HG03039 (cell line): ENCODE measurements at regions not wholly inside any gene's neighbourhood (a gene's known extent, or its start where the extent isn't known, plus 50 kb on each side); places are given as distances from the start of the nearest gene placed in this dataset.
A peak's percentile ranks its signal among the peaks of the same experiment; 100 is the strongest.

Source experiments
- ATAC-seq: cut with Tn5 transposase; IDR thresholded peaks from one replicate; pipeline ENCODE4 v1.9.1; 2021; ENCODE audit warnings: mild to moderate bottlenecking, moderate library complexity; ENCODE audit not compliant: unreplicated experiment

- no peak for ATAC-seq
These were observed 52.5 kb upstream of the NEDD4L start for GRCh38 chr18:57991552-57991951.

- ATAC-seq: no peak
These were observed 54.5 kb upstream of the NEDD4L start for GRCh38 chr18:57989536-57989935.

GRCh38 chr18:57984490-57985115 is 59.4 kb upstream of the NEDD4L start:
- ATAC-seq: no peak

- ATAC-seq: no peak
These were observed 60.1 kb upstream of the NEDD4L start for GRCh38 chr18:57983965-57984364.

DNA sequence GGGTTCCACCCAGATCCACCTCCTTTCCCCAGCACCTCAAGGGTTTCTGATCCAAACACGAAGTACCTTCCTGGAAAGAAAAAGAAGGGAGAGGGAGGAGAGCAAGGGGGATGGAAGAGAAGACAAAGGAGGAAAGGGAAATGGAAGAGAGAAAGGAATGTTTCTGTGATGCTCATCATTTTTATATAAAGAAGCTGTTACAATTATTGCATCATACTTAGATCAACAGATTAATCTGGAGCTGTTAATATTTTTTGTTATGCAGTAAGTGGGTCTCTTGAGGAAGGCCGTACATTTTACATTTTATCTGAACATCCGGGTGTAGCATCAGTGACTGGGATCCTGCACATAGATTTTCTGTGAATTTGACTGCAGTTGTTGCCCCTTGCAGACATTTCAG is 60.6 kb upstream of the NEDD4L start:
- ATAC-seq: no peak

DNA sequence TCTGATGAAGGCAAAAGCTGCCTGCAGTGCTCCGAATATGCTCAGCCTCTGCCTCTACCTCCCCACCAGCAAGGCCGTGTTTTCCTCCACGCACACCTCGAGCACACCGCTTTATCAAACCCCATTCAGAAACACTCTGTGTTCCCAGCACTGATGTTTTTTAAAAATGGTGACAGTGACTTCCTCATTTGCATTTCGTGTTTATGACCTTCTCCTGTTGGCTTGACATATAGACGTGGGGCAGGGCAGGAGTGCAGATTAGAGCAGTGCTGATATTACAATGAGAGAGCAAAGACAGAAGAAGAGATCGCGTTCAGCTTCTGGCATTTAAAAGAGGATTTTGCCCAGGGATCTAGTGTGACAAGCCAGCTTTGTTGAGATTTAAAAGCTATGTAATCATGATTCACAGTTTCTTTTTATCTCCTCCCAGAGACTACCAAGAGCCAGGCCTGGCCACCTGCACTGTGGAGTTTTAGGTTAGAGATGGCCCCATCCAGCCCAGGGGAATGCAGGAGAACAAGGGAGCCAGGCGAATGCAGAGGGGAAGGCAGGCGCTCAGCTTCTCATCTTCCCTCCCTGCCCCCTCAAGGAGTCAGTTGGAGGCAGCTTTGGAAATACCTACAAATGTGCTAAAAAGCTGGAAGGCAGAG is 61.5 kb upstream of the NEDD4L start:
- no peak for ATAC-seq

- no peak for ATAC-seq
These were observed 62.6 kb upstream of the NEDD4L start for GRCh38 chr18:57981308-57982028.

- ATAC-seq: no peak
These were observed 63.3 kb upstream of the NEDD4L start for GRCh38 chr18:57980573-57981307.

DNA sequence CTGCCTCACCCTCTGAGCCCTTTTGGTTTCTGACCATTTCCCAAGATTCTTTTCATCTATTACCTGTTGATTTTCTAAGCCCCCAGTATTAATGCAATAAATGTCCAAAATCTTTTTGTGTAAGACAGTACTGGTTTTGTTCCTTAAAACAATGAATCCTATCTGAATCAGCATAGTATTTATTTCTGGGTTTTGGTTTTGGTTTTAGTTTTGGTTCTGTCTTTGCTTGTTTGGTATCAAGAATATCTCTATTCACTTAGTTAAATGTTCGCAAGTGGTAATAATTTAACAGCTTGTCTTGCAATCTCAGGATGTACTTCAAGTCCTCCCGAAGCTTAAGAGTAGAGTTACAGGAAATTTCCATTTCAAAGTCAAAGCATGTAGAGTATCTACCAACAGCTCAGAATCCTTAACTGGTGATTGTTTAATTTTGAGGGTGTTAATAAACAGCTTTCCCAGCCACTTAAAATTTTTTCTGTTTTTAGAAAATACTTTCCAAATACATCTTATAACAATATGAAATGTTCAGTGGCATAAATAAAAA is 67.7 kb upstream of the NEDD4L start:
- ATAC-seq: no peak

DNA sequence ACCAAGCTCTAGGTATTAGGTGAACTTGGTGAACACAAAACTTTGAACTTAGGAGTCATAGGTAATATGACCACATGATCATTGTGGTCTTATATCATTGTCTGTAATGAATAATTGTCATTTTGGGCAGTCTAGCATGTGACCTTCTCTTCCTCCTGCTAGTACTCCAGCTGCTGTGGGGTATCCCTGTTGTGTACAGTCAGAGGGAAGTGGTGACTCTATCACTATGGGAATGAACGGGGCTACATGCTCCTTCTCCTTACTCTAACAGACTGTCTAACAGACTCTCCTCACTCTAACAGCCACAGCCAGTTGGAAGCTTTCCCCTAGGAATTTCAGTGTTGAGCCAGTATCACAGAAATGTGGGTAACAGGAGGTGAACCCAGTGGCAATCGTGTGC is 68.2 kb upstream of the NEDD4L start:
- ATAC-seq: no peak

DNA sequence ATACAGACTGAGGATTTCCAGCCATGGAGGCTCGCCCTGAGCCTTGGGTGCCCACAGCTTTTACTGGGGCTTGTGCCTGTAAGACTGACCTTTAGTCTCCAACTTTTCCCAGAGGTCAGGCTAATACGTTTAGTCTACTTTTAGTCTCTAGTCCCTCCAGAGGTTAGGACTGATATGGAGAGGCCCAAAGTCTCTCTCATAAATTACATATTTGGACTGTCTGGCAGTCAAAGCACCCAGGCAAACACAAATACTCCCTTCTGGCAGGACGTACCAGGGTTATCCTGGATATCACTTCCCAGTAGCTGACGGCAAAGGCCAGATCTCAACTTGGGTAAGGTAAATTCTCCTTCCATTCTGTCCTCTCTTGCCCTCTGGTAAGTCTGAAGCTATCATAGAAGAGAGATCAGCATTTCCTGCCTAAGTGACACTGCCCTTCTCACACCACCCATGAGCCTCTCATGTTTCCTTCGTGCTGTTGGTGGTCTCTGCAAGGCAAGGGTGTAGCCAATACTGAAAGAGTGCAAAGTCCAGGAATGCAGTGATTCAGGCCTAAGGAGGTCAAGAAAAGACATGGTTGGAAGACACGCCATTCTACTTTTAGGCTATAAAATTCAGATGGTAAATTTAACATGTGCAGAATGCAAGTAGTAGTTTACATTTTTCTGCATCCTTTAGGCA is 69.3 kb upstream of the NEDD4L start:
- ATAC-seq: no peak

DNA sequence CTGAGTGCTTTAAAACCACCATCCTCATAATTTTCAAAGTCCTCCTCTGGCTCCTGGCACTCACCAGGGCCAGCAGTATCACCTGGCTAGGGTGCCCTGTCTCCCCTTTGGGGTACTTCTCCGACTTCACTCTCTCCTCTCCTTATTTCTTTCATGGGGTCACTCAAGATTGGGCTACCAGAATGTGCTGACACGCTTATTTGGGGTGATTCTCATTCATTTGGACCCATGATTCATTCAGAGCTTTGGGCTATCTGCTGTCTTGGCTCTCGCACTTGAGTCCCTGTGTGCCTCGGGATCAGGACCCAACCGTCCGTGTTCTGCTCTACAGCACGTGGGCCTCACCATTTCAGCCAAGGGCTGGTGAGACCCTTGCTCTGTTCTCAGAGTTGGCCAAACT is 70.1 kb upstream of the NEDD4L start:
- ATAC-seq: no peak

DNA sequence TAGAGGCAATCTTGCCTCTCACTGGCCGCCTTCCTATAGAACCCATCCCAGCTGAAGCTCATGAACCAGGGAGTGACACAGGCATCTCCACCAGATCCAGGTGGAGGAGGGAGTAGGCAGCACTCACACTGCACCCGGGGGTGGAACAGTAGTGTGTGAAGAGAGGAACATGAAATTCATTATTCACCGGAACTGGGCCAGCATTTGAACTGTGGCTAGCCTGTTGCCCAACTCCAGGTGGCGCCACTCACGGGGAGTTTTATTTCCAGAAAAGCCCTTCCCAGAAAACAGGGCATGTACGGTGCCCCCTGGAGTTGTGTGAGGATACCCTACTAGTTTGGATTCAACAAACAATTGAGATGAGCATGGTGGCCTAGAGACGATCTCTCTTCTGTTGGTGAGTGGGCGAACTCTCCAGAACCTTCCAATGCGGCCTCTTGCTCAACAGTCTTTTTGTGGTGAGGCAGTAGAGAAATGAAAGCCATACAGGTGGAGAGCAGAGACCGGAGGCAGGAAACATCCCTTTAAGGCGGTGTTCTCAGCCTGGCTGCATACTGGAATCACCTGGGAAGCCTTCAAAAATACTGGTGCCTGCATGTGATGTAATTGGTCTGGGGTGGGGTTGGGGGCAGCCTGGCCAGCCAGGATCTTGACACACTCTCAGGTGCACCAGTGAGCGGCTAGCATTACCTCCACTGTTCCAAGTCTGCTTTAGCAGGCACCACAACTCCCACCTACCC is 73.5 kb upstream of the NEDD4L start:
- ATAC-seq: no peak

- ATAC-seq: no peak
These were observed 74.2 kb upstream of the NEDD4L start for GRCh38 chr18:57969824-57970223.

- no peak for ATAC-seq
These were observed 78.8 kb upstream of the NEDD4L start for GRCh38 chr18:57965246-57965645.

DNA sequence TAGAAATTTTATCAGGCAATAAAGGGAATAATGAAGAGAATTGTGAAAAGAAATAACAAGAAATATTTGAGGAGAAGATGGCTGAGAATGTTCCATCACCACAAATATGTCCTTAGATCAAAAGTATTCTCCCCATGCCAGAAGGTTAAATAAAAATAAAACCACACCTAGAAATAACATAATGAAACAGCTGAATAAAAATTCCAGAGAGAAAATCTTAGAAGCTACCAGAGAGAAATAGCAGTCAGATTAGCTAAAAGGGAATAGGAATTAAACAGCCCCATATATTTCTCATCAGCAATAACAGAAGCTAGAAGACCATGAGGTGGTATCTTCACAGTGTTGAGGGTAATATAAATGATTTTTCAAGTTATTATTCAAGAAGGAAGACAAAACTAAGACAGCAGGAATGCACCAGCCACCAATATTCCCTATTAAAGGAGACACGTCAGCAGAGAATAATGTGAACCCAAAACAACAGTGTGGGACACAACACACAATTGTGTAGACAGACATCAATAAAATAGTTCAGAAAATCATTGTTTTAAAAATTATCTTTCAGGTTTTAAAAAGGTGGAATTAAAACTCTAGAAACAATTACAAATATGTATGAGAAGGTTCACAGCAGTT is 82.0 kb upstream of the NEDD4L start:
- ATAC-seq: no peak

DNA sequence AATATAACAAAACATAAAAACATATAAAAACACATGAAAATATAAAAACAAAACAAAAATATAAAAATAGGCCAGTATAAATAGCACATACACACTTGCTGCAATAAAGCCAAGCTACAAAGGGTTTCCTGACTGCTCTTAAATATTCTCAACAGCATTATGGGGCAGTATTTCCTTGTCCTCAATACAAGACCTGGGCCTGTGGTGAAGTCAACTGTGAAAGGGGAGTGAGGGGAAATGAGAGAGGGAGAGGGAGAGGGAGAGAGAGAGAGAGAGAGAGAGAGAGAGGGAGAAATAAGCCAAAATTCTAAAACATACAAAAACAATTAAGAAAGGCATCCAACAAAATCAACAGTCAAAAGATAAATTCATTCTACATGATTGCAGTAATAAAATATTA is 82.6 kb upstream of the NEDD4L start:
- no peak for ATAC-seq

DNA sequence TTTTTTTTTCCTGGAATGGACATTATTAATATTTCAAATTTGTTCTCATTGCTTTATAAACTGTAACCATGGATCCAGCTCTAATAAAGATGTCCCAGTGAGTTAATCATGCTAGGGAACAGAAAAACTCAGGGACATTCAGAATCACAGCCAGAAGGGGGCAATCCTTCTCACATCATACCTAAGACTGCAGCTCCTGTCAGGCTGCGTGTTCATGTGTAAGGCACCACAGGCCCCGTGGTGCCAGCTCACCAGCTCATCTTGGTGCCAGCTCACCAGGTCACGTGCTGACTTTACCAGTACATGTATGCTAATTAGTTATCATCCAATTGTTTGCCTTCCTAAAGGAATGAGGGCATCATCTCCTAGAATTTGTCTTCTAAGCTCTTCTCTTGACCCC is 84.7 kb upstream of the NEDD4L start:
- peak; percentile 51 for ATAC-seq

DNA sequence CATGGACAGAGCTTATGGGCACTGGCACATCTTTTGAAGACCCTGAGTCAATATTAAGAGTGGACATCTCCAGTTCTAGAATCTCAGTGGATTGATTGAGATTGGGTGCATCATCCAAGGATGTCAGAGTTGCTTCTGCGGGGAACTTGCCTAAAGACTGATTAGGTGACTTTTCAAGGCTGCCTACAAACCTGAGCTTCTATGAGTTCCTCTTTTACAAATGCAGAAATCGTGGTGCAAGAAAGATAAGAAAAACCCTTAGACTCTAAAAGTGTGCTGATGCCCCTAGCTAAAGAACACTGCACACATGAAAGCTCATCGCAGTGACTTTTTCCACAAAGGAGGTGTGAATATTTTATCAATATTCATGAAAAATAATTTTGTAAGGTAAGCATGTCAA is 86.8 kb upstream of the NEDD4L start:
- no peak for ATAC-seq

GRCh38 chr18:57956491-57956890 is 87.5 kb upstream of the NEDD4L start:
- no peak for ATAC-seq
